ENCODE measurements at regions not wholly inside any gene's neighbourhood (a gene's known extent, or its start where the extent isn't known, plus 50 kb on each side); places are given as distances from the start of the nearest gene placed in this dataset.

DNA sequence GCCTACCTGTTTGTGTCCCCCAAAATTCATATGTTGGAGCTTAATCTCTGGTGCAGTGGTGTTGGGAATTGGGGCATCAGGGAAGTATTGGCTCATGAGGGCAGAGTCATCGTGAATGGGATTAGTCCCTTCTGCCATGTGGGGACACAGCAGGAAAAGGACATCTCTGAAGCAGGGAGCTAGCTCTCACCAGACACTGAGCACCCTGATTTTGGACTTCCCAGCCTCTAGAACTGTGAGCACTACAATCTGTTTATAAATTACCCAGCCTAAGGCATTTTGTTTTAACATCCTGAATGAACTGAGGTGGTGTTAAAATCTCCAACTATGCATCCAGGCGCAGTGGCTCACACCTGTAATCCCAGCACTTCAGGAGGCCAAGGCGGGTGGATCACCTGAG lies 206.0 kb downstream of the SEC14L1 start:
- TF ChIP-seq NR2F6 (CRISPR knock-in tag; IDR thresholded peaks at IDR 0.05): no peak
- TF ChIP-seq RCOR1 (IDR thresholded peaks at IDR 0.05; ENCODE audit: borderline replicate concordance in 1 of 2, low read depth in 2 of 2, low read length in 2 of 2): no peak
- TF ChIP-seq PCBP2 (IDR thresholded peaks at IDR 0.05; ENCODE audit: low read depth, low read length, poor library complexity, severe bottlenecking): no peak
- TF ChIP-seq, protein P1, sequence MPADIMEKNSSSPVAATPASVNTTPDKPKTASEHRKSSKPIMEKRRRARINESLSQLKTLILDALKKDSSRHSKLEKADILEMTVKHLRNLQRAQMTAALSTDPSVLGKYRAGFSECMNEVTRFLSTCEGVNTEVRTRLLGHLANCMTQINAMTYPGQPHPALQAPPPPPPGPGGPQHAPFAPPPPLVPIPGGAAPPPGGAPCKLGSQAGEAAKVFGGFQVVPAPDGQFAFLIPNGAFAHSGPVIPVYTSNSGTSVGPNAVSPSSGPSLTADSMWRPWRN (IDR thresholded peaks at IDR 0.05; ENCODE audit: low read depth): no peak
- no peak for TF ChIP-seq MXI1 (IDR thresholded peaks at IDR 0.05; ENCODE audit: low read depth, low read length)
- TF ChIP-seq SREBF2 (CRISPR knock-in tag; IDR thresholded peaks at IDR 0.05): no peak
- TF ChIP-seq, protein P2, sequence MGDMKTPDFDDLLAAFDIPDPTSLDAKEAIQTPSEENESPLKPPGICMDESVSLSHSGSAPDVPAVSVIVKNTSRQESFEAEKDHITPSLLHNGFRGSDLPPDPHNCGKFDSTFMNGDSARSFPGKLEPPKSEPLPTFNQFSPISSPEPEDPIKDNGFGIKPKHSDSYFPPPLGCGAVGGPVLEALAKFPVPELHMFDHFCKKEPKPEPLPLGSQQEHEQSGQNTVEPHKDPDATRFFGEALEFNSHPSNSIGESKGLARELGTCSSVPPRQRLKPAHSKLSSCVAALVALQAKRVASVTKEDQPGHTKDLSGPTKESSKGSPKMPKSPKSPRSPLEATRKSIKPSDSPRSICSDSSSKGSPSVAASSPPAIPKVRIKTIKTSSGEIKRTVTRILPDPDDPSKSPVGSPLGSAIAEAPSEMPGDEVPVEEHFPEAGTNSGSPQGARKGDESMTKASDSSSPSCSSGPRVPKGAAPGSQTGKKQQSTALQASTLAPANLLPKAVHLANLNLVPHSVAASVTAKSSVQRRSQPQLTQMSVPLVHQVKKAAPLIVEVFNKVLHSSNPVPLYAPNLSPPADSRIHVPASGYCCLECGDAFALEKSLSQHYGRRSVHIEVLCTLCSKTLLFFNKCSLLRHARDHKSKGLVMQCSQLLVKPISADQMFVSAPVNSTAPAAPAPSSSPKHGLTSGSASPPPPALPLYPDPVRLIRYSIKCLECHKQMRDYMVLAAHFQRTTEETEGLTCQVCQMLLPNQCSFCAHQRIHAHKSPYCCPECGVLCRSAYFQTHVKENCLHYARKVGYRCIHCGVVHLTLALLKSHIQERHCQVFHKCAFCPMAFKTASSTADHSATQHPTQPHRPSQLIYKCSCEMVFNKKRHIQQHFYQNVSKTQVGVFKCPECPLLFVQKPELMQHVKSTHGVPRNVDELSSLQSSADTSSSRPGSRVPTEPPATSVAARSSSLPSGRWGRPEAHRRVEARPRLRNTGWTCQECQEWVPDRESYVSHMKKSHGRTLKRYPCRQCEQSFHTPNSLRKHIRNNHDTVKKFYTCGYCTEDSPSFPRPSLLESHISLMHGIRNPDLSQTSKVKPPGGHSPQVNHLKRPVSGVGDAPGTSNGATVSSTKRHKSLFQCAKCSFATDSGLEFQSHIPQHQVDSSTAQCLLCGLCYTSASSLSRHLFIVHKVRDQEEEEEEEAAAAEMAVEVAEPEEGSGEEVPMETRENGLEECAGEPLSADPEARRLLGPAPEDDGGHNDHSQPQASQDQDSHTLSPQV (IDR thresholded peaks at IDR 0.05): no peak
- TF ChIP-seq, protein P3, sequence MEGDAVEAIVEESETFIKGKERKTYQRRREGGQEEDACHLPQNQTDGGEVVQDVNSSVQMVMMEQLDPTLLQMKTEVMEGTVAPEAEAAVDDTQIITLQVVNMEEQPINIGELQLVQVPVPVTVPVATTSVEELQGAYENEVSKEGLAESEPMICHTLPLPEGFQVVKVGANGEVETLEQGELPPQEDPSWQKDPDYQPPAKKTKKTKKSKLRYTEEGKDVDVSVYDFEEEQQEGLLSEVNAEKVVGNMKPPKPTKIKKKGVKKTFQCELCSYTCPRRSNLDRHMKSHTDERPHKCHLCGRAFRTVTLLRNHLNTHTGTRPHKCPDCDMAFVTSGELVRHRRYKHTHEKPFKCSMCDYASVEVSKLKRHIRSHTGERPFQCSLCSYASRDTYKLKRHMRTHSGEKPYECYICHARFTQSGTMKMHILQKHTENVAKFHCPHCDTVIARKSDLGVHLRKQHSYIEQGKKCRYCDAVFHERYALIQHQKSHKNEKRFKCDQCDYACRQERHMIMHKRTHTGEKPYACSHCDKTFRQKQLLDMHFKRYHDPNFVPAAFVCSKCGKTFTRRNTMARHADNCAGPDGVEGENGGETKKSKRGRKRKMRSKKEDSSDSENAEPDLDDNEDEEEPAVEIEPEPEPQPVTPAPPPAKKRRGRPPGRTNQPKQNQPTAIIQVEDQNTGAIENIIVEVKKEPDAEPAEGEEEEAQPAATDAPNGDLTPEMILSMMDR (IDR thresholded peaks at IDR 0.05 in 2 of 3, conservative IDR thresholded peaks at IDR 0.05 in 1 of 3; ENCODE audit: insufficient read depth in 2 of 3, low read depth in 1 of 3, low read length in 3 of 3): no peak
- TF ChIP-seq ZBTB8A (IDR thresholded peaks at IDR 0.05; ENCODE audit: partially characterized antibody): no peak
- TF ChIP-seq, protein P4, sequence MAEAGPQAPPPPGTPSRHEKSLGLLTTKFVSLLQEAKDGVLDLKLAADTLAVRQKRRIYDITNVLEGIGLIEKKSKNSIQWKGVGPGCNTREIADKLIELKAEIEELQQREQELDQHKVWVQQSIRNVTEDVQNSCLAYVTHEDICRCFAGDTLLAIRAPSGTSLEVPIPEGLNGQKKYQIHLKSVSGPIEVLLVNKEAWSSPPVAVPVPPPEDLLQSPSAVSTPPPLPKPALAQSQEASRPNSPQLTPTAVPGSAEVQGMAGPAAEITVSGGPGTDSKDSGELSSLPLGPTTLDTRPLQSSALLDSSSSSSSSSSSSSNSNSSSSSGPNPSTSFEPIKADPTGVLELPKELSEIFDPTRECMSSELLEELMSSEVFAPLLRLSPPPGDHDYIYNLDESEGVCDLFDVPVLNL (CRISPR knock-in tag; IDR thresholded peaks at IDR 0.05; ENCODE audit: low read depth): no peak
- TF ChIP-seq, protein P5, sequence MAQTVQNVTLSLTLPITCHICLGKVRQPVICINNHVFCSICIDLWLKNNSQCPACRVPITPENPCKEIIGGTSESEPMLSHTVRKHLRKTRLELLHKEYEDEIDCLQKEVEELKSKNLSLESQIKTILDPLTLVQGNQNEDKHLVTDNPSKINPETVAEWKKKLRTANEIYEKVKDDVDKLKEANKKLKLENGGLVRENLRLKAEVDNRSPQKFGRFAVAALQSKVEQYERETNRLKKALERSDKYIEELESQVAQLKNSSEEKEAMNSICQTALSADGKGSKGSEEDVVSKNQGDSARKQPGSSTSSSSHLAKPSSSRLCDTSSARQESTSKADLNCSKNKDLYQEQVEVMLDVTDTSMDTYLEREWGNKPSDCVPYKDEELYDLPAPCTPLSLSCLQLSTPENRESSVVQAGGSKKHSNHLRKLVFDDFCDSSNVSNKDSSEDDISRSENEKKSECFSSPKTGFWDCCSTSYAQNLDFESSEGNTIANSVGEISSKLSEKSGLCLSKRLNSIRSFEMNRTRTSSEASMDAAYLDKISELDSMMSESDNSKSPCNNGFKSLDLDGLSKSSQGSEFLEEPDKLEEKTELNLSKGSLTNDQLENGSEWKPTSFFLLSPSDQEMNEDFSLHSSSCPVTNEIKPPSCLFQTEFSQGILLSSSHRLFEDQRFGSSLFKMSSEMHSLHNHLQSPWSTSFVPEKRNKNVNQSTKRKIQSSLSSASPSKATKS (CRISPR knock-in tag; IDR thresholded peaks at IDR 0.05): no peak
- TF ChIP-seq CBX5 (IDR thresholded peaks at IDR 0.05; ENCODE audit: borderline replicate concordance, low read depth): no peak
- TF ChIP-seq SMARCE1 (IDR thresholded peaks at IDR 0.05): no peak
